ENCODE measurements at regions not wholly inside any gene's neighbourhood (a gene's known extent, or its start where the extent isn't known, plus 50 kb on each side); places are given as distances from the start of the nearest gene placed in this dataset.

- intact Hi-C loops (cut with micrococcal nuclease), result no loop called here
Observed at GRCh38 chr9:36486329-36486932, 86.3 kb upstream of the MELK start.

GRCh38 chr9:36485647-36486328 is 85.7 kb upstream of the RNF38 start:
- H3K36me3 Mint-ChIP-seq (ENCODE audit: insufficient read depth, unreplicated experiment), result no peaks in the 10 kb centered on the region
- no peaks in the 10 kb centered on the region for H3K27me3 Mint-ChIP-seq (ENCODE audit: insufficient read depth, unreplicated experiment)
- H3K4me3 Mint-ChIP-seq (ENCODE audit: unreplicated experiment), result peak overlapping the region; percentile 71
- DNase-seq (ENCODE audit: unreplicated experiment), result no peak
- no peaks in the 10 kb centered on the region for H3K9me3 Mint-ChIP-seq (ENCODE audit: unreplicated experiment)
- intact Hi-C loops (cut with micrococcal nuclease), result no loop called here
- ChIA-PET POLR2A (interaction anchor here (0.6 to 2.2 kb wide), 15 partner anchors 14 to 1176 kb away, joined by 3 to 12 read pairs (median 4); partner anchors contain the start of genes CLTA and RNF38), CTCF (interaction anchor here (0.7 to 3.0 kb wide), 7 partner anchors 10 to 829 kb away, joined by 3 to 10 read pairs (median 3); no protein-coding TSS in a partner anchor)
- peaks cover 7% of the 10 kb centered on the region for H3K4me1 Mint-ChIP-seq (ENCODE audit: insufficient read depth, unreplicated experiment)
- peak overlapping the region; percentile 14 for H3K27ac Mint-ChIP-seq (ENCODE audit: low read depth, unreplicated experiment)
- TSS peak; percentile 42 for BruUV-seq (replicated peaks)
- TF ChIP-seq CTCF (IDR thresholded peaks at IDR 0.05; ENCODE audit: unreplicated experiment), result no peak

More at GRCh38 chr9:36486329-36486932, 86.3 kb upstream of the MELK start:
- Mint-ChIP-seq H3K36me3 (ENCODE audit: insufficient read depth, unreplicated experiment) (no peaks in the 10 kb centered on the region), H3K27me3 (ENCODE audit: insufficient read depth, unreplicated experiment) (no peaks in the 10 kb centered on the region), H3K4me1 (ENCODE audit: insufficient read depth, unreplicated experiment) (peaks cover 7% of the 10 kb centered on the region), H3K9me3 (ENCODE audit: unreplicated experiment) (no peaks in the 10 kb centered on the region), H3K27ac (ENCODE audit: low read depth, unreplicated experiment) (peak overlapping the region; percentile 14), H3K4me3 (ENCODE audit: unreplicated experiment) (peak overlapping the region; percentile 71)
- DNase-seq (ENCODE audit: unreplicated experiment), result peak; percentile 18
- ChIA-PET POLR2A (interaction anchor here (0.6 to 2.2 kb wide), 17 partner anchors 14 to 987 kb away, joined by 3 to 12 read pairs (median 4); partner anchors contain the start of genes CLTA and RNF38), CTCF (interaction anchor here (0.5 to 3.0 kb wide), 9 partner anchors 10 to 830 kb away, joined by 3 to 10 read pairs (median 3); no protein-coding TSS in a partner anchor)
- BruUV-seq (replicated peaks), result no TSS peak
- TF ChIP-seq CTCF (IDR thresholded peaks at IDR 0.05; ENCODE audit: unreplicated experiment), result no peak

GRCh38 chr9:36484124-36484523 is 84.1 kb upstream of the RNF38 start:
- Mint-ChIP-seq H3K4me3 (ENCODE audit: unreplicated experiment) (no peak overlapping the region), H3K27me3 (ENCODE audit: insufficient read depth, unreplicated experiment) (no peaks in the 10 kb centered on the region), H3K36me3 (ENCODE audit: insufficient read depth, unreplicated experiment) (no peaks in the 10 kb centered on the region), H3K4me1 (ENCODE audit: insufficient read depth, unreplicated experiment) (peaks cover 11% of the 10 kb centered on the region), H3K9me3 (ENCODE audit: unreplicated experiment) (no peaks in the 10 kb centered on the region), H3K27ac (ENCODE audit: low read depth, unreplicated experiment) (no peak overlapping the region)
- POLR2A ChIA-PET, result interaction anchor here (0.6 to 1.0 kb wide), 4 partner anchors 13 to 1494 kb away, joined by 3 to 4 read pairs (median 4); partner anchors contain the start of gene DNAJB5
- CTCF ChIA-PET, result interaction anchor here (0.6 to 1.1 kb wide), 2 partner anchors 10 to 127 kb away, joined by 3 read pairs; no protein-coding TSS in a partner anchor
- intact Hi-C loops (cut with micrococcal nuclease), result no loop called here
- no peak for TF ChIP-seq CTCF (IDR thresholded peaks at IDR 0.05; ENCODE audit: unreplicated experiment)
- BruUV-seq (replicated peaks), result no TSS peak
- no peak for DNase-seq (ENCODE audit: unreplicated experiment)

- no peak for TF ChIP-seq CTCF (IDR thresholded peaks at IDR 0.05; ENCODE audit: unreplicated experiment)
- POLR2A ChIA-PET, result no interaction called here
- Mint-ChIP-seq H3K27ac (ENCODE audit: low read depth, unreplicated experiment) (no peak overlapping the region), H3K9me3 (ENCODE audit: unreplicated experiment) (no peaks in the 10 kb centered on the region), H3K4me1 (ENCODE audit: insufficient read depth, unreplicated experiment) (peaks cover 6% of the 10 kb centered on the region), H3K27me3 (ENCODE audit: insufficient read depth, unreplicated experiment) (no peaks in the 10 kb centered on the region), H3K36me3 (ENCODE audit: insufficient read depth, unreplicated experiment) (no peaks in the 10 kb centered on the region), H3K4me3 (ENCODE audit: unreplicated experiment) (no peak overlapping the region)
- intact Hi-C loops (cut with micrococcal nuclease), result no loop called here
- no peak for DNase-seq (ENCODE audit: unreplicated experiment)
- CTCF ChIA-PET, result interaction anchor here (0.6 to 3.9 kb wide), 3 partner anchors 20 to 151 kb away, joined by 3 to 15 read pairs (median 3); no protein-coding TSS in a partner anchor
- BruUV-seq (replicated peaks), result no TSS peak
Observed at GRCh38 chr9:36479101-36479500, 79.0 kb upstream of the RNF38 start.

All from MCF 10A (cell line).